HepG2 (cell line): ENCODE measurements at regions not wholly inside any gene's neighbourhood (a gene's known extent, or its start where the extent isn't known, plus 50 kb on each side); places are given as distances from the start of the nearest gene placed in this dataset.

Experiments used
- ATAC-seq: fragments of 200-7000 bp; cut with Tn5 transposase; 3 replicates; pipeline ENCODE4 v1.9.1; 2020; ENCODE audit warnings: mild to moderate bottlenecking, moderate library complexity
- BruUV-seq: library from RNA; stranded (reverse); fragments of 400-500 nt; replicated peaks from 2 replicates; lab custom pipeline; 2021; lab: Mats Ljungman, UMichigan
- CTCF ChIA-PET: fragments of 300-600 bp; formaldehyde crosslinking; extraction: SDS; loops from one replicate; lab custom pipeline; 2021; ENCODE audit warnings: low total read pairs, inconsistent platforms, low intra/inter-chr PET ratio; lab: Yijun Ruan, JAX
- POLR2A ChIA-PET: fragments of 350-600 bp; sonication (Branson Sonifier 250); formaldehyde crosslinking; loops from one replicate; lab custom pipeline; 2020; ENCODE audit warnings: antibody characterized with exemption, inconsistent platforms; lab: Yijun Ruan, JAX
- DNase-seq: peaks from one replicate; pipeline ENCODE4 v3.0.0-alpha.2; 2015; ENCODE audit warnings: low spot score
- FAIRE-seq: peaks from 3 replicates; lab custom pipeline; 2011; peaks lifted over from hg19 to GRCh38; lab: Jason Lieb, UNC
- H2AFZ ChIP-seq: one replicate; pipeline ENCODE4 v1.6.1; 2011; ENCODE audit warnings: low read length, inconsistent platforms
- H3K27ac ChIP-seq: fragments of 300-600 bp; 3 replicates; pipeline ENCODE4 v1.8.0; 2011; ENCODE audit warnings: mixed run types, mild to moderate bottlenecking, mixed read lengths, low read length, inconsistent platforms; ENCODE audit not compliant: insufficient read depth; ENCODE audit errors: extremely low read length
- H3K27me3 ChIP-seq, 2 experiments: fragments of 200-600 bp in 1 of 2; 2 replicates in 1 of 2; 3 replicates in 1 of 2; pipeline versions ENCODE4 v1.6.0 to v1.8.0; 2011; ENCODE audit warnings: low read length in 2 of 2, mild to moderate bottlenecking in 2 of 2, moderate library complexity in 2 of 2, inconsistent platforms in 1 of 2; ENCODE audit not compliant: insufficient read depth in 2 of 2, control insufficient read depth in 1 of 2
- H3K36me3 ChIP-seq, 2 experiments: fragments of 200-600 bp in 1 of 2; replicated peaks in 1 of 2; 2 replicates in 1 of 2; 3 replicates in 1 of 2; pipeline versions ENCODE4 v1.5.1 to v1.8.0; 2011; ENCODE audit warnings: low read length in 2 of 2, inconsistent platforms in 1 of 2; ENCODE audit not compliant: insufficient read depth in 2 of 2, control insufficient read depth in 1 of 2
- H3K4me1 ChIP-seq: 2 replicates; pipeline ENCODE4 v1.5.1; 2012; ENCODE audit warnings: low read length, inconsistent platforms; ENCODE audit not compliant: insufficient read depth
- H3K4me2 ChIP-seq: 2 replicates; pipeline ENCODE4 v1.6.0; 2011; ENCODE audit warnings: low read depth, low read length, inconsistent platforms
- H3K4me3 ChIP-seq, 3 experiments: fragments of 200-600 bp in 1 of 3; sonication (generic), shearing (Covaris generic) in 1 of 3; replicated peaks in 1 of 3; 2 replicates each; pipeline ENCODE4 v1.5.1; 2011 to 2016; ENCODE audit warnings: low read length in 3 of 3, inconsistent platforms in 2 of 3, low read depth in 2 of 3, mild to moderate bottlenecking in 2 of 3, control low read depth in 1 of 3, mixed read lengths in 1 of 3; ENCODE audit not compliant: insufficient read depth in 1 of 3
- H3K79me2 ChIP-seq: one replicate; pipeline ENCODE4 v1.6.1; 2011; ENCODE audit warnings: low read length, inconsistent platforms; ENCODE audit not compliant: insufficient read depth
- H3K9ac ChIP-seq: 2 replicates; pipeline ENCODE4 v1.6.0; 2011; ENCODE audit warnings: mild to moderate bottlenecking, low read depth, low read length, inconsistent platforms; ENCODE audit not compliant: insufficient read depth
- H3K9me3 ChIP-seq: 2 replicates; pipeline ENCODE4 v1.5.1; 2012; ENCODE audit warnings: mild to moderate bottlenecking, low read length
- H4K20me1 ChIP-seq: 2 replicates; pipeline ENCODE4 v1.6.0; 2011; ENCODE audit warnings: inconsistent platforms, mild to moderate bottlenecking, low read length, moderate library complexity; ENCODE audit not compliant: insufficient read depth
- CHD4 ChIP-seq: fragments of 200-600 bp; sonication (generic); IDR thresholded peaks from 2 replicates; pipeline ENCODE4 v1.7.0; 2017; ENCODE audit warnings: mild to moderate bottlenecking, low read length, borderline replicate concordance
- HDAC2 ChIP-seq: sonication (generic); formaldehyde crosslinking; IDR thresholded peaks from 2 replicates; pipeline ENCODE4 v1.4.0; 2020; ENCODE audit warnings: missing genetic modification reagents
- HES4 ChIP-seq: sonication (generic); formaldehyde crosslinking; IDR thresholded peaks from 2 replicates; pipeline ENCODE4 v1.9.0; 2021; ENCODE audit warnings: mild to moderate bottlenecking, missing genetic modification reagents, borderline replicate concordance
- KDM4B ChIP-seq: sonication (generic); formaldehyde crosslinking; IDR thresholded peaks from 2 replicates; pipeline ENCODE4 v1.4.0; 2020; ENCODE audit warnings: missing genetic modification reagents
- NFYB ChIP-seq: sonication (generic); formaldehyde crosslinking; IDR thresholded peaks from 2 replicates; pipeline ENCODE4 v1.4.0; 2020; ENCODE audit warnings: missing genetic modification reagents
- SAP130 ChIP-seq: IDR thresholded peaks from 2 replicates; pipeline ENCODE4 v1.6.1; 2016; ENCODE audit warnings: low read depth
- SP140L ChIP-seq: sonication (generic); formaldehyde crosslinking; IDR thresholded peaks from 2 replicates; pipeline ENCODE4 v1.4.0; 2020; ENCODE audit warnings: missing genetic modification reagents, borderline replicate concordance
- TCF7 ChIP-seq: sonication (generic); IDR thresholded peaks from 2 replicates; pipeline ENCODE4 v1.6.1; 2016; ENCODE audit warnings: antibody characterized with exemption, low read depth
- TCF7L2 ChIP-seq: IDR thresholded peaks from 2 replicates; pipeline ENCODE4 v1.6.1; 2011; ENCODE audit warnings: mild to moderate bottlenecking, low read depth, low read length, moderate library complexity
- ZZZ3 ChIP-seq: sonication (generic); formaldehyde crosslinking; IDR thresholded peaks from 2 replicates; pipeline ENCODE4 v1.4.0; 2020; ENCODE audit warnings: missing genetic modification reagents, mild to moderate bottlenecking, borderline replicate concordance
- WGBS: methylation state at CpG from one replicate; pipeline ENCODE4 v1.1.6; 2017; ENCODE audit warnings: low lambda C conversion rate; 5-methylcytosine and 5-hydroxymethylcytosine counted together
- in situ Hi-C: cut with HindIII; loops from 2 replicates; pipeline ENCODE4 v1.10.0; 2017; ENCODE audit warnings: low pct_unique_long_range_greater_than_20kb; ENCODE audit not compliant: extremely low pct_ligation_motif_present
- intact Hi-C: fragments of 100-400 bp; cut with micrococcal nuclease; formaldehyde crosslinking; loops from one replicate; pipeline ENCODE4 v1.10.0; 2022; ENCODE audit not compliant: unreplicated experiment
- TF ChIP-seq, protein P1 (sequence below): sonication (generic); formaldehyde crosslinking; IDR thresholded peaks from 2 replicates; pipeline ENCODE4 v1.5.0; 2020; ENCODE audit warnings: missing genetic modification reagents

DNA sequence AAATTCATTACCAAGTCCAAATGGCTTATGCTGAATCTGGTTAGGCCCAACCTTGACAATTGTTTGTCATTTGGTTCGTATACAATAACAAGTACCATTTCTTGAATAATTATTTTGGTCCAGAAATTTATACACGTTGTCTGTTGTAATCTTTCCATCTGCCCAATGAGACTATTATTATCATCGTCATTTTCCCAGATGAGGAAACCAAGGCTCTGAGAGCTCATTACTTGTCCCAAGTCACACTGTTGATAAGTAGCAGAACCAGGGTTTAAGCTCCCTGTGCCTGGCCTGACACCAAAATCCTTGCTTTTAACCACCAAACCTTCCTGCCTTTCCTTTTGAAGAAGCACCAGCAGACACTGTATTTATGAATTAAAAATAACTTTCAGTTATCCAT is 81.3 kb downstream of the RGS2 start (continued):
- TF ChIP-seq SAP130 (CRISPR knock-in tag) (no peak), CHD4 (no peak)

DNA sequence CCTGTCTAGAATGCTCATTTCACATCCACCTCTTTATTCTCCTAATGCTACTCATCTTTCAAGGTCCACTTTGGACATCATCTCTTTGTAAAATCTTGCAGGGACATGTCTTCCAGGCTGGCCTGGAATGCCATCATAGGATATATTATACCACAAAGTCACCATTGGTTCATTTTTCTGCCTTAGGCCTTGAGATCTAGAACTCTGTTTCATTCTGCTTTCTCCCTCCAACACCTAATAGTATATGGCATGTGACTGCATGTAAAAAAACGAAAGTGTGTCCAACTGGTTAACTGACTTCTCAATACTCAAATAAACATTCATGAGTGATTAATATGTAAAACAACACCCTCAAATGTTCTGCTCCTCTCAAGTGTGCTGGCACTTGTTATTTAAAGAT is 84.1 kb downstream of the RGS2 start:
- DNase-seq (no peak), ATAC-seq (no peak), FAIRE-seq (no peak)
- H2AFZ ChIP-seq, result no peak overlapping the region
- no peaks in the 10 kb centered on the region for H4K20me1 ChIP-seq
- H3K27ac ChIP-seq, result no peak overlapping the region
- no TSS peak for BruUV-seq
- CTCF ChIA-PET, result no interaction called here
- no peaks in the 10 kb centered on the region for H3K9me3 ChIP-seq
- H3K36me3 ChIP-seq, result no peaks in the 10 kb centered on the region
- intact Hi-C loops, result no loop called here
- H3K4me1 ChIP-seq, result no peaks in the 10 kb centered on the region
- H3K27me3 ChIP-seq, result peaks cover 0 to 5% of the 10 kb centered on the region in 2 experiments; a peak in 1 of 5 replicates
- no peak overlapping the region for H3K4me3 ChIP-seq
- no peaks in the 10 kb centered on the region for H3K79me2 ChIP-seq
- no peak overlapping the region for H3K9ac ChIP-seq
- no peak for TF ChIP-seq HES4 (CRISPR knock-in tag)
- TF ChIP-seq, protein P1, sequence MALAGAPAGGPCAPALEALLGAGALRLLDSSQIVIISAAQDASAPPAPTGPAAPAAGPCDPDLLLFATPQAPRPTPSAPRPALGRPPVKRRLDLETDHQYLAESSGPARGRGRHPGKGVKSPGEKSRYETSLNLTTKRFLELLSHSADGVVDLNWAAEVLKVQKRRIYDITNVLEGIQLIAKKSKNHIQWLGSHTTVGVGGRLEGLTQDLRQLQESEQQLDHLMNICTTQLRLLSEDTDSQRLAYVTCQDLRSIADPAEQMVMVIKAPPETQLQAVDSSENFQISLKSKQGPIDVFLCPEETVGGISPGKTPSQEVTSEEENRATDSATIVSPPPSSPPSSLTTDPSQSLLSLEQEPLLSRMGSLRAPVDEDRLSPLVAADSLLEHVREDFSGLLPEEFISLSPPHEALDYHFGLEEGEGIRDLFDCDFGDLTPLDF (CRISPR knock-in tag), result no peak
- no peak for TF ChIP-seq SP140L
- no peak for TF ChIP-seq TCF7
- TF ChIP-seq KDM4B (CRISPR knock-in tag), result no peak
- TF ChIP-seq ZZZ3 (CRISPR knock-in tag), result no peak
- TF ChIP-seq TCF7L2, result no peak
- no peak for TF ChIP-seq HDAC2 (CRISPR knock-in tag)
- TF ChIP-seq NFYB (CRISPR knock-in tag), result no peak
- POLR2A ChIA-PET, result no interaction called here
- 0% methylated on average over 1 of the region's 1 CpG for WGBS
- no peak overlapping the region for H3K4me2 ChIP-seq
- in situ Hi-C loops, result no loop called here
